ENCODE measurements at regions not wholly inside any gene's neighbourhood (a gene's known extent, or its start where the extent isn't known, plus 50 kb on each side); places are given as distances from the start of the nearest gene placed in this dataset.

DNA sequence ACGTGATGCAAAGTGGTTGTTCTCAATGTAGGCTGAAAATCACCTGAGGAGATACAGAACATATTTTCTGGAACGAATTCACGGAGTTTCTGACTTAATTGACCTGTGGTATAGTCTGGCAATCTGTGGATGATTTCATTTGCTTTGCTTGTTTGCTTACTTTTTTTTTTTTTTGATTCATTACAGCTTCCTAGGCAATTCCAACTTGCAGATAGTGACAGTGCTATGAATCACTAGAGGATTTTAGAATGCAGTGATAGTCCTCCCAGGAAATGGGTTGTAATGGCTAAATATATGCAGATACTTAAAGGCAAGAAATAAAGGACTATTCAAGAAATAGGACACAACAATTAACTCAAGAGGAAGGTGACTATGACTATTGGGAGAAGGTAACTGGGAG, 1378.1 kb upstream of the PRMT6 start:
- TF ChIP-seq POLR2AphosphoS5 (IDR thresholded peaks at IDR 0.05; ENCODE audit: insufficient read depth, low read depth, low read length) (no peak), POLR2A (IDR thresholded peaks at IDR 0.05; ENCODE audit: low read depth, low read length) (no peak), FOS (IDR thresholded peaks at IDR 0.05; ENCODE audit: borderline replicate concordance, insufficient read depth, low read length) (no peak), EZH2 (IDR thresholded peaks at IDR 0.05; ENCODE audit: borderline replicate concordance, low read depth, low read length, severe bottlenecking) (no peak)
- TF ChIP-seq, protein P1, sequence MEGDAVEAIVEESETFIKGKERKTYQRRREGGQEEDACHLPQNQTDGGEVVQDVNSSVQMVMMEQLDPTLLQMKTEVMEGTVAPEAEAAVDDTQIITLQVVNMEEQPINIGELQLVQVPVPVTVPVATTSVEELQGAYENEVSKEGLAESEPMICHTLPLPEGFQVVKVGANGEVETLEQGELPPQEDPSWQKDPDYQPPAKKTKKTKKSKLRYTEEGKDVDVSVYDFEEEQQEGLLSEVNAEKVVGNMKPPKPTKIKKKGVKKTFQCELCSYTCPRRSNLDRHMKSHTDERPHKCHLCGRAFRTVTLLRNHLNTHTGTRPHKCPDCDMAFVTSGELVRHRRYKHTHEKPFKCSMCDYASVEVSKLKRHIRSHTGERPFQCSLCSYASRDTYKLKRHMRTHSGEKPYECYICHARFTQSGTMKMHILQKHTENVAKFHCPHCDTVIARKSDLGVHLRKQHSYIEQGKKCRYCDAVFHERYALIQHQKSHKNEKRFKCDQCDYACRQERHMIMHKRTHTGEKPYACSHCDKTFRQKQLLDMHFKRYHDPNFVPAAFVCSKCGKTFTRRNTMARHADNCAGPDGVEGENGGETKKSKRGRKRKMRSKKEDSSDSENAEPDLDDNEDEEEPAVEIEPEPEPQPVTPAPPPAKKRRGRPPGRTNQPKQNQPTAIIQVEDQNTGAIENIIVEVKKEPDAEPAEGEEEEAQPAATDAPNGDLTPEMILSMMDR (IDR thresholded peaks at IDR 0.05; ENCODE audit: extremely low read depth in 1 of 2, insufficient read depth in 1 of 2, low read depth in 1 of 2, low read length in 2 of 2): no peak
- TF ChIP-seq, protein P2, sequence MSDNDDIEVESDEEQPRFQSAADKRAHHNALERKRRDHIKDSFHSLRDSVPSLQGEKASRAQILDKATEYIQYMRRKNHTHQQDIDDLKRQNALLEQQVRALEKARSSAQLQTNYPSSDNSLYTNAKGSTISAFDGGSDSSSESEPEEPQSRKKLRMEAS (IDR thresholded peaks at IDR 0.05; ENCODE audit: insufficient read depth, insufficient read length): no peak

Data from endothelial cell of umbilical vein (primary cell).